ENCODE measurements at regions not wholly inside any gene's neighbourhood (a gene's known extent, or its start where the extent isn't known, plus 50 kb on each side); places are given as distances from the start of the nearest gene placed in this dataset.

DNA sequence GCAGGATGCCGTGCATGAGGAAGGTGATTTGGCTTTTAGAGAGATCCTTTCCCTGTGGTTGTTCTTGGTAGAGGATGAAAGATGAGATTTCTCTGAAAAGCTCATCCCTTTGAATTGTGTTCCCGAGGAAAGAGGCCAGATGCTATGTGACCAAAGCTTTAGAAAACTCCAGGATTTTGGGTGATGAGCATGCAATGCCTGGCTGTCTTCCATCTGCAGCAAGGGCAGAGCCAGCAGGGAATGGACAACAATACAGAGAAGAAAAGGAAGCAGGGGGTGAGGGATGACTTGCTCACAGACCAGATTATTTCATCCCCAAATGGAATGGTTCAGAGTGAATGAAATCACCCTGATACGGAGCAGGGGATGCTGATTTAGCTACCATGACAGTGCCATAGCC is 949.7 kb upstream of the EEF2KMT start:
- H3K36me3 ChIP-seq (ENCODE audit: insufficient read depth), result no peaks in the 10 kb centered on the region; the same call in 1 of the 2 replicates
- Mint-ChIP-seq H3K4me1 (peaks cover 32% of the 10 kb centered on the region), H3K27ac (no peak overlapping the region), H3K36me3 (ENCODE audit: low read depth) (no peaks in the 10 kb centered on the region), H3K27me3 (ENCODE audit: insufficient read depth, low read depth, poor library complexity) (peaks cover 3% of the 10 kb centered on the region), H3K4me3 (no peak overlapping the region), H3K9me3 (no peaks in the 10 kb centered on the region)
- H3K27me3 ChIP-seq (ENCODE audit: insufficient read depth), result no peaks in the 10 kb centered on the region
- DNase-seq (ENCODE audit: low spot score) (no peak), ATAC-seq (no peak)
- H3K4me1 ChIP-seq (ENCODE audit: insufficient read depth), result peaks cover 9% of the 10 kb centered on the region
- H3K79me2 ChIP-seq (replicated peaks; ENCODE audit: insufficient read depth), result no peaks in the 10 kb centered on the region
- no peak overlapping the region for H2AFZ ChIP-seq
- H3K4me3 ChIP-seq, result no peak overlapping the region
- TF ChIP-seq EZH2phosphoT487 (IDR thresholded peaks at IDR 0.05; ENCODE audit: unreplicated experiment) (no peak), EZH2 (IDR thresholded peaks at IDR 0.05; ENCODE audit: low read depth, unreplicated experiment) (no peak), JUNB (IDR thresholded peaks at IDR 0.05; ENCODE audit: unreplicated experiment) (no peak), NANOG (IDR thresholded peaks at IDR 0.05; ENCODE audit: borderline replicate concordance) (no peak), CTCF (conservative IDR thresholded peaks at IDR 0.05; ENCODE audit: low read depth in 2 of 2) (no peak), CREB1 (CRISPR knock-in tag; IDR thresholded peaks at IDR 0.05; ENCODE audit: low read depth) (no peak), ZNF114 (CRISPR knock-in tag; IDR thresholded peaks at IDR 0.05) (no peak), ZNF462 (CRISPR knock-in tag; IDR thresholded peaks at IDR 0.05) (no peak), STAT1 (IDR thresholded peaks at IDR 0.05; ENCODE audit: unreplicated experiment) (no peak), POLR2AphosphoS5 (IDR thresholded peaks at IDR 0.05; ENCODE audit: low read depth) (no peak), ZNF331 (CRISPR knock-in tag; IDR thresholded peaks at IDR 0.05; ENCODE audit: low read depth) (no peak)
- TF ChIP-seq, protein P1, sequence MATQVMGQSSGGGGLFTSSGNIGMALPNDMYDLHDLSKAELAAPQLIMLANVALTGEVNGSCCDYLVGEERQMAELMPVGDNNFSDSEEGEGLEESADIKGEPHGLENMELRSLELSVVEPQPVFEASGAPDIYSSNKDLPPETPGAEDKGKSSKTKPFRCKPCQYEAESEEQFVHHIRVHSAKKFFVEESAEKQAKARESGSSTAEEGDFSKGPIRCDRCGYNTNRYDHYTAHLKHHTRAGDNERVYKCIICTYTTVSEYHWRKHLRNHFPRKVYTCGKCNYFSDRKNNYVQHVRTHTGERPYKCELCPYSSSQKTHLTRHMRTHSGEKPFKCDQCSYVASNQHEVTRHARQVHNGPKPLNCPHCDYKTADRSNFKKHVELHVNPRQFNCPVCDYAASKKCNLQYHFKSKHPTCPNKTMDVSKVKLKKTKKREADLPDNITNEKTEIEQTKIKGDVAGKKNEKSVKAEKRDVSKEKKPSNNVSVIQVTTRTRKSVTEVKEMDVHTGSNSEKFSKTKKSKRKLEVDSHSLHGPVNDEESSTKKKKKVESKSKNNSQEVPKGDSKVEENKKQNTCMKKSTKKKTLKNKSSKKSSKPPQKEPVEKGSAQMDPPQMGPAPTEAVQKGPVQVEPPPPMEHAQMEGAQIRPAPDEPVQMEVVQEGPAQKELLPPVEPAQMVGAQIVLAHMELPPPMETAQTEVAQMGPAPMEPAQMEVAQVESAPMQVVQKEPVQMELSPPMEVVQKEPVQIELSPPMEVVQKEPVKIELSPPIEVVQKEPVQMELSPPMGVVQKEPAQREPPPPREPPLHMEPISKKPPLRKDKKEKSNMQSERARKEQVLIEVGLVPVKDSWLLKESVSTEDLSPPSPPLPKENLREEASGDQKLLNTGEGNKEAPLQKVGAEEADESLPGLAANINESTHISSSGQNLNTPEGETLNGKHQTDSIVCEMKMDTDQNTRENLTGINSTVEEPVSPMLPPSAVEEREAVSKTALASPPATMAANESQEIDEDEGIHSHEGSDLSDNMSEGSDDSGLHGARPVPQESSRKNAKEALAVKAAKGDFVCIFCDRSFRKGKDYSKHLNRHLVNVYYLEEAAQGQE (IDR thresholded peaks at IDR 0.05; ENCODE audit: unreplicated experiment), result no peak
- TF ChIP-seq, protein P2, sequence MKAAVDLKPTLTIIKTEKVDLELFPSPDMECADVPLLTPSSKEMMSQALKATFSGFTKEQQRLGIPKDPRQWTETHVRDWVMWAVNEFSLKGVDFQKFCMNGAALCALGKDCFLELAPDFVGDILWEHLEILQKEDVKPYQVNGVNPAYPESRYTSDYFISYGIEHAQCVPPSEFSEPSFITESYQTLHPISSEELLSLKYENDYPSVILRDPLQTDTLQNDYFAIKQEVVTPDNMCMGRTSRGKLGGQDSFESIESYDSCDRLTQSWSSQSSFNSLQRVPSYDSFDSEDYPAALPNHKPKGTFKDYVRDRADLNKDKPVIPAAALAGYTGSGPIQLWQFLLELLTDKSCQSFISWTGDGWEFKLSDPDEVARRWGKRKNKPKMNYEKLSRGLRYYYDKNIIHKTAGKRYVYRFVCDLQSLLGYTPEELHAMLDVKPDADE (IDR thresholded peaks at IDR 0.05), result no peak
- H3F3A ChIP-seq (replicated peaks; ENCODE audit: low read depth), result no peaks in the 10 kb centered on the region
- no peaks in the 10 kb centered on the region for H3K9me2 ChIP-seq (ENCODE audit: insufficient read depth)
- no peaks in the 10 kb centered on the region for H4K20me1 ChIP-seq (replicated peaks; ENCODE audit: insufficient read depth)
- no peak overlapping the region for H3K27ac ChIP-seq (ENCODE audit: low read depth)
- no peak overlapping the region for H3K4me2 ChIP-seq
